ENCODE measurements at regions not wholly inside any gene's neighbourhood (a gene's known extent, or its start where the extent isn't known, plus 50 kb on each side); places are given as distances from the start of the nearest gene placed in this dataset.
A peak's percentile ranks its signal among the peaks of the same experiment; 100 is the strongest.

DNA sequence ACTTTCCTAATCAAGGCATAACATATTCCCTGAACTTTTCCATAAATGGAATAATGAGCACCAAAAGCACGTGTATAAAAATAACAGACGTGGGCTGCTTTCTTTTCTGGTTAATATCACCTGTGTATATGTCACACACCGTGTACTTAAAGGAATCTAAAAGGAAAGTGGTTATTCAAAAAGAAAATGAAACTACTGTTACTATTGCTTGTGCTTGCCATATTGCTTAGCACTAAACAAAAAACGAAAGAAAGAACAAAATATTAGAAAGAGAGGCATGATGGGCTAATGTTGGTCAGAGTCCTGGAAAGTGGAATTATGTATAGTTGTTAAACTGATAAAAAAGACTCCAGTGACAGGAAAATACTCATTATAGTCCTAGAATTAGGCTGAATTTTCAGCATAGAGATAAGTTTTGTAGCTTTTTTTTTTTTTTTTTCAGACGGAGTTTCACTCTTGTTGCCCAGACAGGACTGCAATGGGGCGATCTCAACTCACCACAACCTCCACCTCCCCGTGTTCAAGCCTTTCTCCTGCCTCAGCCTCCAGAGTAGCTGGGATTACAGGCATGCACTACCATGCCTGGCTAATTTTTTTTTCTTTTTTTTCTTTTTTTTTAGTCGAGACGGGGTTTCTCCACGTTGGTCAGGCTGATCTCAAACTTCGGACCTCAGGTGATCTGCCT lies 123.2 kb downstream of the PABPC4L start:
- no peaks in the 10 kb centered on the region for H3K4me1 ChIP-seq
- H3K36me3 ChIP-seq: no peaks in the 10 kb centered on the region
- TF ChIP-seq, protein P1, sequence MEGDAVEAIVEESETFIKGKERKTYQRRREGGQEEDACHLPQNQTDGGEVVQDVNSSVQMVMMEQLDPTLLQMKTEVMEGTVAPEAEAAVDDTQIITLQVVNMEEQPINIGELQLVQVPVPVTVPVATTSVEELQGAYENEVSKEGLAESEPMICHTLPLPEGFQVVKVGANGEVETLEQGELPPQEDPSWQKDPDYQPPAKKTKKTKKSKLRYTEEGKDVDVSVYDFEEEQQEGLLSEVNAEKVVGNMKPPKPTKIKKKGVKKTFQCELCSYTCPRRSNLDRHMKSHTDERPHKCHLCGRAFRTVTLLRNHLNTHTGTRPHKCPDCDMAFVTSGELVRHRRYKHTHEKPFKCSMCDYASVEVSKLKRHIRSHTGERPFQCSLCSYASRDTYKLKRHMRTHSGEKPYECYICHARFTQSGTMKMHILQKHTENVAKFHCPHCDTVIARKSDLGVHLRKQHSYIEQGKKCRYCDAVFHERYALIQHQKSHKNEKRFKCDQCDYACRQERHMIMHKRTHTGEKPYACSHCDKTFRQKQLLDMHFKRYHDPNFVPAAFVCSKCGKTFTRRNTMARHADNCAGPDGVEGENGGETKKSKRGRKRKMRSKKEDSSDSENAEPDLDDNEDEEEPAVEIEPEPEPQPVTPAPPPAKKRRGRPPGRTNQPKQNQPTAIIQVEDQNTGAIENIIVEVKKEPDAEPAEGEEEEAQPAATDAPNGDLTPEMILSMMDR (IDR thresholded peaks at IDR 0.05): no peak
- TF ChIP-seq POLR2A (IDR thresholded peaks at IDR 0.05): no peak
- ATAC-seq (no peak), DNase-seq (no peak)
- peaks cover 0 to 4% (median 0%) of the 10 kb centered on the region in 12 donors for H3K9me3 ChIP-seq
- peak overlapping the region in 2 of 12 donors; percentile 14 to 29 for H3K4me3 ChIP-seq
- H3K27ac ChIP-seq: no peak overlapping the region
- H3K27me3 ChIP-seq: no peaks in the 10 kb centered on the region
- WGBS, 4 donors: 81 to 86% (median 82%) methylated on average over 11 of the region's 11 CpGs
- intact Hi-C loops (cut with DNase I): no loop called here

DNA sequence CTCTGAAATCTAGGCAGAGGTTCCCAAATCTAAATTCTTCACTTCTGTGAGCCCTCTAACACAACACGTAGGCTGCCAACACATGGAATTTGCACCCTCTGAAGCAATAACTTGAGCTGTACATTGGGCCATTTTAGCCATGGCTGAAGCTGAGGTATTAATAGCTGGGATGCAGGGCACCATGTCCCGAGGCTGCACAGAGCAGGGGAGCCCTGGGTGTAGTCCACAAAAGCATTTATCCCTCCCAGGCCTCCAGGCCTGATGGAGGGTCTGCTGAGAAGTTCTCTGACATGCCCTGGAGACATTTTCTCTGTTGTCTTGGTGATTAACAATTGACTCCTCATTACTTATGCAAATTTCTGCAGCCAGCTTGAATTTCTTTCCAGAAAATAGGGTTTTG lies 127.9 kb downstream of the PABPC4L start:
- H3K36me3 ChIP-seq: no peaks in the 10 kb centered on the region
- 52 to 84% (median 76%) methylated on average over 2 of the region's 2 CpGs for WGBS, 4 donors
- intact Hi-C loops (cut with DNase I): no loop called here
- ATAC-seq: no peak
- no peaks in the 10 kb centered on the region for H3K27me3 ChIP-seq
- no peak overlapping the region for H3K27ac ChIP-seq
- no peaks in the 10 kb centered on the region for H3K4me1 ChIP-seq
- H3K9me3 ChIP-seq: peaks cover 0 to 4% (median 0%) of the 10 kb centered on the region in 12 donors
- TF ChIP-seq POLR2A (IDR thresholded peaks at IDR 0.05): no peak
- TF ChIP-seq, protein P1 (IDR thresholded peaks at IDR 0.05): no peak
- DNase-seq: no peak
- H3K4me3 ChIP-seq: no peak overlapping the region

DNA sequence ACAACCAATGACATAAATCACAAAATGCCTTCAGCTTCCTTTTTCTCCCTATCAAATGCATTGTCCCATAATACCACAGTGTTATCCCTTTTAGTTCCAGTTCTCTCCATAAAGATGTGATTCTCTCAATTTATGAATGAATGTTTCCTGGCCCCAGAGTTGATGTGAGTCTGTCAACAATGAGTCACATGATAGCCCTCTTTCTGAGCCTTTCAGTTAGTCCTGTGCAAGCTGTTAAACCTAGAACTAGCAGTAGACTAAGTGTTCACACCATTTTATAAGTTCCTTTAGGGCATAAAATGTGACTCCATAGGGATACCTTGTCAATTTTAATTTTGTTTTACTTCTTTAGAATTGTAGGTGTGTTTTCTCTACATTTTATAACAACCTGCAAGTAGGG lies 129.5 kb downstream of the PABPC4L start:
- ATAC-seq: no peak
- no peak for TF ChIP-seq POLR2A (IDR thresholded peaks at IDR 0.05)
- TF ChIP-seq, protein P1 (IDR thresholded peaks at IDR 0.05): no peak
- Histone ChIP-seq H3K27ac (no peak overlapping the region), H3K27me3 (no peaks in the 10 kb centered on the region), H3K9me3 (peaks cover 0 to 4% (median 0%) of the 10 kb centered on the region in 12 donors), H3K4me3 (no peak overlapping the region), H3K4me1 (no peaks in the 10 kb centered on the region), H3K36me3 (no peaks in the 10 kb centered on the region)
- no peak for DNase-seq
- intact Hi-C loops (cut with DNase I): no loop called here

DNA sequence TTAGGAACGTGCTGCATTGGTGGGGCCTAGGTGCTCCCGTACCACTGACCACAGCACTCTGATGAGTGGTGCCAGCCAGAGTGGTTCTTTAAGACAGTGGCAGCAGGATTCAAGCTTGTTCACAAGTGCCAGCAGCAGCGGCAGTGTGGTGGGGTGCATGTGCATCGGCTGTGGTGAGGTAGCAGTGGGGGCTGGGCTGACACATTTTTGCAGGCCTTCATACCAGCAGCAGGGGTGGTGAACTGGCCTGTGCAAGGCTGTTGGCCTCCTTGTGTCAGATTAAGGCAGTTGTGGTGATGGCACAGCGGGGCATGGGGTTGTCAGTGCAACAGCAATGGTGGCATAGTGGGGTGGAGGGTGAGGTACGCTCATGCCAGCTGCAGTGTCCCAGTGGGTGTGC lies 131.4 kb downstream of the PABPC4L start:
- ATAC-seq: peak in 1 of 4 donors; percentile 15
- H3K4me1 ChIP-seq: no peaks in the 10 kb centered on the region
- 93 to 98% (median 95%) methylated on average over 6 of the region's 6 CpGs for WGBS, 4 donors
- no peaks in the 10 kb centered on the region for H3K27me3 ChIP-seq
- no peak overlapping the region for H3K27ac ChIP-seq
- H3K36me3 ChIP-seq: no peaks in the 10 kb centered on the region
- H3K9me3 ChIP-seq: no peaks in the 10 kb centered on the region
- no peak overlapping the region for H3K4me3 ChIP-seq
- TF ChIP-seq, protein P1 (IDR thresholded peaks at IDR 0.05): no peak
- TF ChIP-seq POLR2A (IDR thresholded peaks at IDR 0.05): no peak
- intact Hi-C loops (cut with DNase I): no loop called here
- DNase-seq: no peak
